Thyroid gland (tissue), 4 donors: ENCODE measurements at regions not wholly inside any gene's neighbourhood (a gene's known extent, or its start where the extent isn't known, plus 50 kb on each side); places are given as distances from the start of the nearest gene placed in this dataset.

Experiments used
- DNase-seq, 2 donors: peaks; one replicate each; pipeline ENCODE4 v3.0.0-alpha.2; 2019
- H3K27ac ChIP-seq, 3 donors: fragments of 200-600 bp; sonication (generic); 1 replicate in 2 of 3; 2 replicates in 1 of 3; pipeline ENCODE4 v1.5.1; 2016 to 2019; ENCODE audit warnings: mild to moderate bottlenecking in 1 of 3, moderate library complexity in 1 of 3
- H3K27me3 ChIP-seq: fragments of 200-600 bp; sonication (generic); one replicate; pipeline ENCODE4 v1.5.1; 2019
- H3K36me3 ChIP-seq, 2 donors: fragments of 200-600 bp; sonication (generic); one replicate each; pipeline ENCODE4 v1.5.1; 2016 to 2019
- H3K4me1 ChIP-seq, 2 donors: fragments of 200-600 bp; sonication (generic); one replicate each; pipeline ENCODE4 v1.5.1; 2017 to 2019
- H3K4me3 ChIP-seq, 3 donors: fragments of 200-600 bp; sonication (generic); replicated peaks in 1 of 3; 1 replicate in 2 of 3; 2 replicates in 1 of 3; pipeline ENCODE4 v1.5.1; 2016; ENCODE audit warnings: mild to moderate bottlenecking in 1 of 3
- H3K9me3 ChIP-seq: fragments of 200-600 bp; sonication (generic); one replicate; pipeline ENCODE4 v1.5.1; 2017
- POLR2A ChIP-seq, 2 donors: fragments of 450-650 bp; IDR thresholded peaks; one replicate each; pipeline ENCODE4 v1.6.1; 2017; ENCODE audit warnings: antibody characterized with exemption in 2 of 2, mild to moderate bottlenecking in 2 of 2, moderate library complexity in 1 of 2
- WGBS, 2 donors: methylation state at CpG; one replicate each; pipeline ENCODE4 v1.1.5; 2017; 5-methylcytosine and 5-hydroxymethylcytosine counted together
- intact Hi-C: fragments of 100-400 bp; cut with DNase I; formaldehyde crosslinking; loops from one replicate; pipeline ENCODE4 v1.15.1; 2023
- TF ChIP-seq, protein P1 (sequence below), 6 experiments: fragments of 200-600 bp in 3 of 6; fragments of 450-650 bp in 3 of 6; sonication (generic) in 3 of 6; IDR thresholded peaks; one replicate each; pipeline ENCODE4 v1.5.1; 2016 to 2019; ENCODE audit warnings: antibody characterized with exemption in 6 of 6, mild to moderate bottlenecking in 2 of 6, inconsistent platforms in 1 of 6, moderate library complexity in 1 of 6

DNA sequence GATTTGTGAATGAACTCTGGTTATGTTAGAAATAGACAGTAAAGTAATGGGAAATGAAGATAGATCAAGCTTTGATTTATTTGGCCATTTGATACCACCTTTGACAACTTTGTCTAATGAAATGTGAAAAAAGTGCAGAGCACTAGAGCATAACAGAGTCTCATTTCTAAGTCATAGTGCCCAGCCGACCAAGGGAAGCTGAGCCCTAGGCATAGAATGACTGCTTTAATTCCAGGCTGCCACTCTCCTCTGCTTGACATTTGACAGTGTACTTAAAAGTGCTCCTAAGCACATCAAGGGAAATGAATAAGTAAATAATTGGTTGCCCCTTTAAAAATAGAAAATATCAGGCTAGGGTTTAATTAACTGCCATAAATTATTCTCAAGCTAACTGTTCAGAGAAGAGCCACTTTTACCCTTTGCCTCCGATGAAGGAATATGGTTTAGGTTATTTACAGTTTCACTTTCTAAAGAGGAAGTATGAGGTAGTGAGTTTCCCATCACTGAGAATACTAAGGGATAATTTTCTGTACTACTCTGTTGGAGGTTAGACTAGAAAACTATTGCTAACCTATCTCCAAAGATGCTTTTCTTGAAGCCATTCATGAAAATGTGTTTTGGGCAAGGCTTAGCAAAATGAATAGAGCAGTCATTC is 591.6 kb downstream of the REEP3 start:
- H3K4me3 ChIP-seq, result no peak overlapping the region
- no peaks in the 10 kb centered on the region for H3K36me3 ChIP-seq
- no peak for DNase-seq
- no peaks in the 10 kb centered on the region for H3K4me1 ChIP-seq
- no peak overlapping the region for H3K27ac ChIP-seq
- intact Hi-C loops, result no loop called here
- H3K27me3 ChIP-seq, result no peaks in the 10 kb centered on the region
- WGBS, 2 donors, result 37 to 40% methylated on average over 2 of the region's 2 CpGs
- H3K9me3 ChIP-seq, result no peaks in the 10 kb centered on the region
- TF ChIP-seq POLR2A (IDR thresholded peaks at IDR 0.05), result no peak
- TF ChIP-seq, protein P1, sequence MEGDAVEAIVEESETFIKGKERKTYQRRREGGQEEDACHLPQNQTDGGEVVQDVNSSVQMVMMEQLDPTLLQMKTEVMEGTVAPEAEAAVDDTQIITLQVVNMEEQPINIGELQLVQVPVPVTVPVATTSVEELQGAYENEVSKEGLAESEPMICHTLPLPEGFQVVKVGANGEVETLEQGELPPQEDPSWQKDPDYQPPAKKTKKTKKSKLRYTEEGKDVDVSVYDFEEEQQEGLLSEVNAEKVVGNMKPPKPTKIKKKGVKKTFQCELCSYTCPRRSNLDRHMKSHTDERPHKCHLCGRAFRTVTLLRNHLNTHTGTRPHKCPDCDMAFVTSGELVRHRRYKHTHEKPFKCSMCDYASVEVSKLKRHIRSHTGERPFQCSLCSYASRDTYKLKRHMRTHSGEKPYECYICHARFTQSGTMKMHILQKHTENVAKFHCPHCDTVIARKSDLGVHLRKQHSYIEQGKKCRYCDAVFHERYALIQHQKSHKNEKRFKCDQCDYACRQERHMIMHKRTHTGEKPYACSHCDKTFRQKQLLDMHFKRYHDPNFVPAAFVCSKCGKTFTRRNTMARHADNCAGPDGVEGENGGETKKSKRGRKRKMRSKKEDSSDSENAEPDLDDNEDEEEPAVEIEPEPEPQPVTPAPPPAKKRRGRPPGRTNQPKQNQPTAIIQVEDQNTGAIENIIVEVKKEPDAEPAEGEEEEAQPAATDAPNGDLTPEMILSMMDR (IDR thresholded peaks at IDR 0.05), result no peak

DNA sequence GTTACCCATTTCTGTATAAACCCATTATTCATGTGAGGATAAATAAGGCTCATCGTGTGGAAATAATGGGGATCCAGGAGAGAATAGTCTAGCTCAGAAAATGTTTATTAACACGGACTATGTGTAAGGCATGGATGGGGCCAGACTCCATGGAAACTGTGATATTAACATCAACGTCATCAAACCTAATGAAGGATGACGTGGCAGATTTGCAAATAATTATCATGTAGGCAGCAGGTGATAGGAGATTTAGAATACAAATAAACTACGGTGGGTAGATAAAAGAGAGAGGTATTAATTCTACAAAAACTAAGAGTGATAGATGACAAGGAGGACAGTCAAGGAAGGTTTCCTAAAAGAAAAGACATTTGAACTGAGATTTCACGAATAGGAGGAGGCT is 592.2 kb downstream of the REEP3 start:
- Histone ChIP-seq H3K9me3 (no peaks in the 10 kb centered on the region), H3K27ac (no peak overlapping the region), H3K4me1 (no peaks in the 10 kb centered on the region), H3K4me3 (no peak overlapping the region), H3K27me3 (no peaks in the 10 kb centered on the region), H3K36me3 (no peaks in the 10 kb centered on the region)
- DNase-seq, result no peak
- TF ChIP-seq, protein P1 (IDR thresholded peaks at IDR 0.05), result no peak
- no peak for TF ChIP-seq POLR2A (IDR thresholded peaks at IDR 0.05)
- WGBS, 2 donors, result 83 to 85% methylated on average over 6 of the region's 6 CpGs
- intact Hi-C loops, result no loop called here

DNA sequence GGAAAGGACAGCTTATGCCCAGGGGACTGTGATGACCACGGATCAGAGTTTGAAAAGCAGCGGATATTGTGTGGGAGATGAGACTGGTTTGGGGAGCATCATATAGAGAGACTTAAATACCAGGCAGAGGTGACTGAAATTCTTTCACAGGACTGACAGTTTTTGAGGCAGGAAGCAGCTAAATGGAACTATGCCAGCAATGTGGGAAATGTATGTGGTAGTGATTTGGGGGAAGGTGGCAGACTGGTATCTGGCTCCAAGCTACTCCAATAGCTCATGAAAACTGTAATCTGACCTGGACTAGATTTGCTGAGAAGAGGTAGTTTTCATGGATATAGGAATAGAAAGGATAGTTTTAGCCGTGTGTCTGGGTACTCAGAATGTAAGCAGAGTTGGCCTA is 592.6 kb downstream of the REEP3 start:
- WGBS, 2 donors, result 81 to 86% methylated on average over 3 of the region's 3 CpGs
- intact Hi-C loops, result no loop called here
- no peaks in the 10 kb centered on the region for H3K27me3 ChIP-seq

DNA sequence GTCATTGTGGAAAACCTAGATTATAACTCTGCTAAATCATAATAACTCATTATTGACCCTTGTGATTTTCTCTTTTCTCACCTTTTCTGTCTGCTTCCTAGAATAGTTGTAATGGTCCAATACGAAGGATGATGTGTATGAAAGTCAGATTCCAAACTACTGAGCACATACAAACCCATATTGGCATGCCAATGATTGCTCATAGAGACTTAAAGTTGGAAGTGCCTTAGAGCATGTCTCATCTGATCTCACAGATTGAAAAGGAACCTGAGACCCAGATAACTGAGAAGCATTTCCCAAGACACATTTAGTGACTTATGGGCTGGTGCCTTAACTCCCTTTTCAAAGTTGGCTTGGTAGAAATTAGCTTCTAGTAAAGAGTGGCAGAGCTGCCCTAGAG is 594.3 kb downstream of the REEP3 start:
- 81 to 88% methylated on average over 1 of the region's 1 CpG for WGBS, 2 donors
- TF ChIP-seq, protein P1 (IDR thresholded peaks at IDR 0.05), result no peak
- no peak for TF ChIP-seq POLR2A (IDR thresholded peaks at IDR 0.05)
- no peaks in the 10 kb centered on the region for H3K9me3 ChIP-seq
- H3K4me3 ChIP-seq, result no peak overlapping the region
- H3K36me3 ChIP-seq, result no peaks in the 10 kb centered on the region
- no peaks in the 10 kb centered on the region for H3K27me3 ChIP-seq
- intact Hi-C loops, result no loop called here
- no peak overlapping the region for H3K27ac ChIP-seq
- H3K4me1 ChIP-seq, result no peaks in the 10 kb centered on the region
- no peak for DNase-seq

More for the DNA sequence above, 592.6 kb downstream of the REEP3 start:
- no peak overlapping the region for H3K4me3 ChIP-seq
- H3K9me3 ChIP-seq, result no peaks in the 10 kb centered on the region
- DNase-seq, result no peak
- H3K27ac ChIP-seq, result no peak overlapping the region
- H3K36me3 ChIP-seq, result no peaks in the 10 kb centered on the region
- H3K4me1 ChIP-seq, result no peaks in the 10 kb centered on the region
- TF ChIP-seq, protein P1 (IDR thresholded peaks at IDR 0.05), result no peak

DNA sequence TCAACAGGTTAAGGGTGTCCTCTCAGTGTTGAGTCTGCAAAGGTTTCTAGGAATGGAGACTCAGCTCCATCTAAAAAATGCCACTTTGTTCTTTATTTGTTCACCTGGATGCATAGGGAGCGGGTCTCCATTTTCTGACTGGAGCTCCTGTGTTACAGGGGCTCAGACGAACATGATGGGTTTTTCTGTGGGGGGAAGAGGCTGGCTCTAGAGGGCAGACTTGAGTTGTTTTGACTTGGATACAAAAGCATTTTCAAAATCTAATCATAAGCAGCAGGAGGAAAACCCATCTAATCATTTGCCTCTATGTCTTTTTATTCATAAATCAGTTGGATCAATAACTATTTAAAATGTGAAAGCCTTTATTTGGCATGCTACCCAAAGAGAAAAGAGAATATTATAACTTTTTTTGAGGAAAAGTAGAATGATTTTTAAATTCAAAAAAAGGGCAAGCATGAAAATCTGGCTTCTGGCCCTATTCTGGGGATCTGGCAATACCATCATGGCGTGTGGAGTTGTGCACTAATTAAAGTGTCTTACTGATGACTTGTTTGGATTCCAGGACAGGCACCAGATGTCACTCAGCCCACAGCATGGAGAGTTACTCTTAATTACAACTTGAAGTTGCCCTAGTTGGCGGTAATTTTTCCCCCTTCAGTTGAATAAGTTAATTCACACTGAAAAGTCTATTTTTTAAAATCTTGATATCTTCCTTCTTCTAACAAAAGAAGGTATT is 594.9 kb downstream of the REEP3 start:
- Histone ChIP-seq H3K36me3 (no peaks in the 10 kb centered on the region), H3K27me3 (no peaks in the 10 kb centered on the region), H3K9me3 (no peaks in the 10 kb centered on the region), H3K4me1 (no peaks in the 10 kb centered on the region), H3K27ac (no peak overlapping the region), H3K4me3 (no peak overlapping the region)
- DNase-seq, result no peak
- 63 to 71% methylated on average over 4 of the region's 4 CpGs for WGBS, 2 donors
- TF ChIP-seq, protein P1 (IDR thresholded peaks at IDR 0.05), result no peak
- TF ChIP-seq POLR2A (IDR thresholded peaks at IDR 0.05), result no peak
- intact Hi-C loops, result no loop called here
